ENCODE measurements at regions not wholly inside any gene's neighbourhood (a gene's known extent, or its start where the extent isn't known, plus 50 kb on each side); places are given as distances from the start of the nearest gene placed in this dataset.

GRCh38 chr5:164966611-164967010, 1461.2 kb downstream of the MAT2B start:
- ChIA-PET CTCF (no interaction called here), POLR2A (no interaction called here)
- peaks cover 26% of the 10 kb centered on the region for H3K36me3 Mint-ChIP-seq
- H3K4me1 Mint-ChIP-seq, result no peaks in the 10 kb centered on the region
- H3K9me3 Mint-ChIP-seq, result peaks cover 19% of the 10 kb centered on the region
- no peak overlapping the region for H3K27ac Mint-ChIP-seq
- TF ChIP-seq CDX4 (CRISPR knock-in tag; IDR thresholded peaks at IDR 0.05; ENCODE audit: borderline replicate concordance) (no peak), PRDM15 (CRISPR knock-in tag; IDR thresholded peaks at IDR 0.05) (no peak), AR (CRISPR knock-in tag; IDR thresholded peaks at IDR 0.05) (no peak), ZMAT4 (CRISPR knock-in tag; IDR thresholded peaks at IDR 0.05) (no peak), ZBTB21 (CRISPR knock-in tag; IDR thresholded peaks at IDR 0.05; ENCODE audit: borderline replicate concordance) (no peak), HMGXB4 (CRISPR knock-in tag; IDR thresholded peaks at IDR 0.05) (no peak), ZNF396 (CRISPR knock-in tag; IDR thresholded peaks at IDR 0.05; ENCODE audit: borderline replicate concordance) (no peak), CTCF (IDR thresholded peaks at IDR 0.05) (no peak), GRHL2 (CRISPR knock-in tag; IDR thresholded peaks at IDR 0.05; ENCODE audit: insufficient replicate concordance, severe bottlenecking) (no peak), CREB1 (CRISPR knock-in tag; IDR thresholded peaks at IDR 0.05) (no peak), MYBL2 (CRISPR knock-in tag; IDR thresholded peaks at IDR 0.05) (no peak), FOXP4 (CRISPR knock-in tag; IDR thresholded peaks at IDR 0.05) (no peak), HMGA2 (CRISPR knock-in tag; IDR thresholded peaks at IDR 0.05) (no peak), USF1 (CRISPR knock-in tag; IDR thresholded peaks at IDR 0.05) (no peak), NR2C2 (CRISPR knock-in tag; IDR thresholded peaks at IDR 0.05) (no peak)
- DNase-seq (ENCODE audit: low spot score) (no peak), ATAC-seq (no peak)
- H3K4me3 Mint-ChIP-seq, result no peak overlapping the region
- H3K27me3 Mint-ChIP-seq (ENCODE audit: low read depth), result no peaks in the 10 kb centered on the region
